ENCODE measurements at regions not wholly inside any gene's neighbourhood (a gene's known extent, or its start where the extent isn't known, plus 50 kb on each side); places are given as distances from the start of the nearest gene placed in this dataset.

- Histone ChIP-seq H3K9ac (ENCODE audit: low read length) (no peak overlapping the region), H3K4me2 (ENCODE audit: low read length) (no peak overlapping the region), H3K36me3 (ENCODE audit: insufficient read depth, low read length) (no peaks in the 10 kb centered on the region), H3K9me3 (ENCODE audit: insufficient read depth, low read depth, low read length) (no peaks in the 10 kb centered on the region), H3K4me3 (ENCODE audit: insufficient read depth, low read depth, low read length) (no peak overlapping the region), H3K79me2 (ENCODE audit: insufficient read depth, low read length) (no peaks in the 10 kb centered on the region), H4K20me1 (ENCODE audit: insufficient read depth, low read length) (no peaks in the 10 kb centered on the region), H3K4me1 (ENCODE audit: insufficient read depth, low read length) (no peaks in the 10 kb centered on the region), H3K27ac (ENCODE audit: low read depth, low read length) (no peak overlapping the region), H2AFZ (ENCODE audit: low read depth, low read length) (no peak overlapping the region), H3K27me3 (ENCODE audit: insufficient read depth, low read length) (no peaks in the 10 kb centered on the region)
- TF ChIP-seq CTCF (IDR thresholded peaks at IDR 0.05; ENCODE audit: insufficient read depth, low read depth, low read length), result no peak
- no peak for FAIRE-seq
- no peaks in the 10 kb centered on the region for H3K36me3 Mint-ChIP-seq (ENCODE audit: low read depth, unreplicated experiment)
- no peak for DNase-seq (ENCODE audit: low read depth)
- H3K9me3 Mint-ChIP-seq (ENCODE audit: unreplicated experiment), result no peaks in the 10 kb centered on the region
- H3K4me3 Mint-ChIP-seq (ENCODE audit: unreplicated experiment), result no peak overlapping the region
- H3K27me3 Mint-ChIP-seq (ENCODE audit: low read depth, unreplicated experiment), result no peaks in the 10 kb centered on the region
- H3K4me1 Mint-ChIP-seq (ENCODE audit: low read depth, unreplicated experiment), result no peaks in the 10 kb centered on the region
- no peak overlapping the region for H3K27ac Mint-ChIP-seq (ENCODE audit: unreplicated experiment)
Measured at GRCh38 chrX:10787264-10787663, 166.9 kb upstream of the MID1 start.

GRCh38 chrX:10794203-10794630 is 173.8 kb upstream of the MID1 start:
- Histone ChIP-seq H2AFZ (ENCODE audit: low read depth, low read length) (no peak overlapping the region), H3K4me1 (ENCODE audit: insufficient read depth, low read length) (no peaks in the 10 kb centered on the region), H3K27me3 (ENCODE audit: insufficient read depth, low read length) (no peaks in the 10 kb centered on the region), H3K4me2 (ENCODE audit: low read length) (no peak overlapping the region), H4K20me1 (ENCODE audit: insufficient read depth, low read length) (no peaks in the 10 kb centered on the region), H3K9me3 (ENCODE audit: insufficient read depth, low read depth, low read length) (no peaks in the 10 kb centered on the region), H3K36me3 (ENCODE audit: insufficient read depth, low read length) (no peaks in the 10 kb centered on the region), H3K79me2 (ENCODE audit: insufficient read depth, low read length) (no peaks in the 10 kb centered on the region), H3K27ac (ENCODE audit: low read depth, low read length) (no peak overlapping the region), H3K9ac (ENCODE audit: low read length) (no peak overlapping the region), H3K4me3 (ENCODE audit: insufficient read depth, low read depth, low read length) (no peak overlapping the region)
- Mint-ChIP-seq H3K27me3 (ENCODE audit: low read depth, unreplicated experiment) (no peaks in the 10 kb centered on the region), H3K9me3 (ENCODE audit: unreplicated experiment) (no peaks in the 10 kb centered on the region), H3K27ac (ENCODE audit: unreplicated experiment) (no peak overlapping the region), H3K4me3 (ENCODE audit: unreplicated experiment) (no peak overlapping the region), H3K4me1 (ENCODE audit: low read depth, unreplicated experiment) (no peaks in the 10 kb centered on the region), H3K36me3 (ENCODE audit: low read depth, unreplicated experiment) (no peaks in the 10 kb centered on the region)
- FAIRE-seq (peak; percentile 75), DNase-seq (ENCODE audit: low read depth) (no peak)
- no peak for TF ChIP-seq CTCF (IDR thresholded peaks at IDR 0.05; ENCODE audit: insufficient read depth, low read depth, low read length)
- no peak for TF ChIP-seq EZH2 (IDR thresholded peaks at IDR 0.05; ENCODE audit: insufficient read depth, low read length)

- Mint-ChIP-seq H3K27me3 (ENCODE audit: low read depth, unreplicated experiment) (no peaks in the 10 kb centered on the region), H3K4me3 (ENCODE audit: unreplicated experiment) (no peak overlapping the region), H3K36me3 (ENCODE audit: low read depth, unreplicated experiment) (no peaks in the 10 kb centered on the region), H3K4me1 (ENCODE audit: low read depth, unreplicated experiment) (no peaks in the 10 kb centered on the region), H3K9me3 (ENCODE audit: unreplicated experiment) (no peaks in the 10 kb centered on the region), H3K27ac (ENCODE audit: unreplicated experiment) (no peak overlapping the region)
- DNase-seq (ENCODE audit: low read depth) (peak; percentile 6), FAIRE-seq (no peak)
- Histone ChIP-seq H3K4me2 (ENCODE audit: low read length) (no peak overlapping the region), H3K27ac (ENCODE audit: low read depth, low read length) (no peak overlapping the region), H3K36me3 (ENCODE audit: insufficient read depth, low read length) (no peaks in the 10 kb centered on the region), H3K79me2 (ENCODE audit: insufficient read depth, low read length) (no peaks in the 10 kb centered on the region), H3K27me3 (ENCODE audit: insufficient read depth, low read length) (no peaks in the 10 kb centered on the region), H3K9me3 (ENCODE audit: insufficient read depth, low read depth, low read length) (no peaks in the 10 kb centered on the region), H2AFZ (ENCODE audit: low read depth, low read length) (no peak overlapping the region), H3K9ac (ENCODE audit: low read length) (no peak overlapping the region), H3K4me3 (ENCODE audit: insufficient read depth, low read depth, low read length) (no peak overlapping the region), H4K20me1 (ENCODE audit: insufficient read depth, low read length) (no peaks in the 10 kb centered on the region), H3K4me1 (ENCODE audit: insufficient read depth, low read length) (no peaks in the 10 kb centered on the region)
- no peak for TF ChIP-seq CTCF (IDR thresholded peaks at IDR 0.05; ENCODE audit: insufficient read depth, low read depth, low read length)
- no peak for TF ChIP-seq EZH2 (IDR thresholded peaks at IDR 0.05; ENCODE audit: insufficient read depth, low read length)
Measured at GRCh38 chrX:10795721-10796120, 175.3 kb upstream of the MID1 start.

Measured in astrocyte (in vitro differentiated cells and primary cell).